MM.1S (cell line): ENCODE measurements at regions not wholly inside any gene's neighbourhood (a gene's known extent, or its start where the extent isn't known, plus 50 kb on each side); places are given as distances from the start of the nearest gene placed in this dataset.
A peak's percentile ranks its signal among the peaks of the same experiment; 100 is the strongest.

Experiments used
- DNase-seq: peaks from one replicate; pipeline ENCODE4 v3.0.0-alpha.2; 2015
- H2AFZ ChIP-seq: fragments of 300-600 bp; sonication (generic); 2 replicates; pipeline ENCODE4 v1.6.0; 2016; ENCODE audit warnings: antibody characterized with exemption, low read length
- H3F3A ChIP-seq: fragments of 300-600 bp; sonication (generic); 2 replicates; pipeline ENCODE4 v1.6.1; 2016; ENCODE audit warnings: mild to moderate bottlenecking, antibody characterized with exemption, low read length, moderate library complexity, mixed read lengths; ENCODE audit not compliant: insufficient read depth
- H3K27ac ChIP-seq: fragments of 300-600 bp; sonication (generic); 2 replicates; pipeline ENCODE4 v1.5.1; 2016; ENCODE audit warnings: mild to moderate bottlenecking, low read length
- H3K27me3 ChIP-seq: fragments of 300-600 bp; sonication (generic); replicated peaks from 2 replicates; pipeline ENCODE4 v1.6.0; 2016; ENCODE audit warnings: low read length; ENCODE audit not compliant: insufficient read depth
- H3K36me3 ChIP-seq: fragments of 300-600 bp; sonication (generic); replicated peaks from 2 replicates; pipeline ENCODE4 v1.6.1; 2016; ENCODE audit warnings: mild to moderate bottlenecking, low read length, mixed read lengths; ENCODE audit not compliant: insufficient read depth
- H3K4me1 ChIP-seq: fragments of 300-600 bp; sonication (generic); 2 replicates; pipeline ENCODE4 v1.6.1; 2016; ENCODE audit warnings: low read length, mixed read lengths
- H3K4me2 ChIP-seq: fragments of 300-600 bp; sonication (generic); 2 replicates; pipeline ENCODE4 v1.6.0; 2016; ENCODE audit warnings: low read depth, low read length
- H3K4me3 ChIP-seq: fragments of 300-600 bp; sonication (generic); 2 replicates; pipeline ENCODE4 v1.5.1; 2016; ENCODE audit warnings: low read length, mixed read lengths
- H3K79me2 ChIP-seq: fragments of 300-600 bp; sonication (generic); 2 replicates; pipeline ENCODE4 v1.6.1; 2016; ENCODE audit warnings: mixed run types, low read length, mixed read lengths
- H3K9ac ChIP-seq: fragments of 300-600 bp; sonication (generic); 2 replicates; pipeline ENCODE4 v1.6.1; 2016; ENCODE audit warnings: low read length, mixed read lengths
- H3K9me2 ChIP-seq: fragments of 300-600 bp; sonication (generic); replicated peaks from 2 replicates; pipeline ENCODE4 v1.6.1; 2016; ENCODE audit warnings: mild to moderate bottlenecking, low read length, mixed read lengths; ENCODE audit not compliant: insufficient read depth
- H3K9me3 ChIP-seq: fragments of 300-600 bp; sonication (generic); replicated peaks from 2 replicates; pipeline ENCODE4 v1.6.1; 2016; ENCODE audit warnings: mild to moderate bottlenecking, low read length, mixed read lengths; ENCODE audit not compliant: insufficient read depth
- H4K20me1 ChIP-seq: fragments of 300-600 bp; sonication (generic); 2 replicates; pipeline ENCODE4 v1.6.1; 2016; ENCODE audit warnings: mild to moderate bottlenecking, low read length, moderate library complexity, mixed read lengths; ENCODE audit not compliant: insufficient read depth
- EZH2 ChIP-seq: fragments of 300-600 bp; sonication (generic); optimal IDR thresholded peaks from 2 replicates; pipeline ENCODE3; 2017; ENCODE audit warnings: low read depth, mild to moderate bottlenecking, antibody characterized with exemption, low read length, mixed read lengths
- EZH2phosphoT487 ChIP-seq: fragments of 300-600 bp; sonication (generic); IDR thresholded peaks from 2 replicates; pipeline ENCODE4 v1.6.1; 2018; ENCODE audit warnings: antibody characterized with exemption, low read length
- TF ChIP-seq, protein P1 (sequence below): fragments of 300-600 bp; sonication (generic); IDR thresholded peaks from 2 replicates; pipeline ENCODE4 v1.5.1; 2016; ENCODE audit warnings: antibody characterized with exemption, low read length, mixed read lengths

DNA sequence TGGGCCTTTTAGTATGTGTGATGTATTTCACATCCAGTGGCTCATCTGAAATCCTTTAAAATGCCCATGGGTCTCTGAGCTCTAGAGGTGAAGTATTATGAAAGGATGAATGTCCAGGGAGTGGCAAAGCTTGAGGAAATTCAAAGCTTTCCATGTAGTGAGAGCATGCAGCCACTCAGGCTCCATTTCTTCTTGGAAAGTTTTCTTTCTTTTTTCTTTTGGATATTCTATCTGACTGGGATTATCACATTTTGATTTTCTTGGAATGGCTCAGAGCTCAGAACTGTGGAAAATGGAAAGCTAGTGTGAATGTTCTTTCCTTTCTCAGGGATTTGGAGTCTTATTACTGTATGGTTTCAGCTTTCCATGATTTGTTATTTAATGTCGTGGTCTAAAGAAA, 397.4 kb downstream of the CD109 start:
- Histone ChIP-seq H3K4me1 (0 out of 2 replicates have a peak, but pooled peaks cover 4% of the 10 kb centered on the region), H3K36me3 (no peaks in the 10 kb centered on the region), H3K4me3 (no peak overlapping the region), H3K27me3 (no peaks in the 10 kb centered on the region), H2AFZ (no peak overlapping the region), H3K4me2 (no peak overlapping the region), H4K20me1 (no peaks in the 10 kb centered on the region), H3K9ac (no peak overlapping the region), H3K9me2 (no peaks in the 10 kb centered on the region), H3K79me2 (no peaks in the 10 kb centered on the region), H3K9me3 (no peaks in the 10 kb centered on the region), H3K27ac (no peak overlapping the region), H3F3A (peaks cover 3% of the 10 kb centered on the region)
- DNase-seq = no peak
- no peak for TF ChIP-seq EZH2
- TF ChIP-seq EZH2phosphoT487 = no peak
- TF ChIP-seq, protein P1, sequence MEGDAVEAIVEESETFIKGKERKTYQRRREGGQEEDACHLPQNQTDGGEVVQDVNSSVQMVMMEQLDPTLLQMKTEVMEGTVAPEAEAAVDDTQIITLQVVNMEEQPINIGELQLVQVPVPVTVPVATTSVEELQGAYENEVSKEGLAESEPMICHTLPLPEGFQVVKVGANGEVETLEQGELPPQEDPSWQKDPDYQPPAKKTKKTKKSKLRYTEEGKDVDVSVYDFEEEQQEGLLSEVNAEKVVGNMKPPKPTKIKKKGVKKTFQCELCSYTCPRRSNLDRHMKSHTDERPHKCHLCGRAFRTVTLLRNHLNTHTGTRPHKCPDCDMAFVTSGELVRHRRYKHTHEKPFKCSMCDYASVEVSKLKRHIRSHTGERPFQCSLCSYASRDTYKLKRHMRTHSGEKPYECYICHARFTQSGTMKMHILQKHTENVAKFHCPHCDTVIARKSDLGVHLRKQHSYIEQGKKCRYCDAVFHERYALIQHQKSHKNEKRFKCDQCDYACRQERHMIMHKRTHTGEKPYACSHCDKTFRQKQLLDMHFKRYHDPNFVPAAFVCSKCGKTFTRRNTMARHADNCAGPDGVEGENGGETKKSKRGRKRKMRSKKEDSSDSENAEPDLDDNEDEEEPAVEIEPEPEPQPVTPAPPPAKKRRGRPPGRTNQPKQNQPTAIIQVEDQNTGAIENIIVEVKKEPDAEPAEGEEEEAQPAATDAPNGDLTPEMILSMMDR = no peak

DNA sequence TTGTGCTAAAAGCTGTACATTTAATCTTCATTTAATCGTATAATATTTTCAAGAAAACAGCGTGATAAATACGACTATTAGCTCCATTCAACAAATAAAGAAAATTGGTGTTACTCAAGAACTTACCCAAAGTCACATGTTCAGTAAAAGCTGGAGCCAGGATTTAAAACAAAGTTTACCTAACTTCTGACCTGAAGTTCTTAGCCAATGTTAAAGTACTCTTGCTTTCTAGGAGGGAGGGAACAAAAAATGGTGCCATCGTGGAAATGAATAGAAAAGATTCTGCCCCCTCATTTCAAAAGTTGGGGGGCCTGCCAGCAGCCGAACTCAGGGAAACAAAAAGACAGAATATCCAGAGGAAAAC, 395.8 kb downstream of the CD109 start:
- DNase-seq = no peak
- Histone ChIP-seq H3K4me3 (no peak overlapping the region), H3K27ac (no peak overlapping the region), H3K4me2 (no peak overlapping the region), H2AFZ (no peak overlapping the region), H3K79me2 (no peaks in the 10 kb centered on the region), H3K9me3 (no peaks in the 10 kb centered on the region), H3K36me3 (no peaks in the 10 kb centered on the region), H3K4me1 (0 out of 2 replicates have a peak, but pooled peaks cover 4% of the 10 kb centered on the region), H3F3A (peaks cover 3% of the 10 kb centered on the region), H3K9ac (no peak overlapping the region), H4K20me1 (no peaks in the 10 kb centered on the region), H3K27me3 (no peaks in the 10 kb centered on the region), H3K9me2 (no peaks in the 10 kb centered on the region)
- TF ChIP-seq EZH2 (no peak), EZH2phosphoT487 (no peak)
- TF ChIP-seq, protein P1 = no peak

DNA sequence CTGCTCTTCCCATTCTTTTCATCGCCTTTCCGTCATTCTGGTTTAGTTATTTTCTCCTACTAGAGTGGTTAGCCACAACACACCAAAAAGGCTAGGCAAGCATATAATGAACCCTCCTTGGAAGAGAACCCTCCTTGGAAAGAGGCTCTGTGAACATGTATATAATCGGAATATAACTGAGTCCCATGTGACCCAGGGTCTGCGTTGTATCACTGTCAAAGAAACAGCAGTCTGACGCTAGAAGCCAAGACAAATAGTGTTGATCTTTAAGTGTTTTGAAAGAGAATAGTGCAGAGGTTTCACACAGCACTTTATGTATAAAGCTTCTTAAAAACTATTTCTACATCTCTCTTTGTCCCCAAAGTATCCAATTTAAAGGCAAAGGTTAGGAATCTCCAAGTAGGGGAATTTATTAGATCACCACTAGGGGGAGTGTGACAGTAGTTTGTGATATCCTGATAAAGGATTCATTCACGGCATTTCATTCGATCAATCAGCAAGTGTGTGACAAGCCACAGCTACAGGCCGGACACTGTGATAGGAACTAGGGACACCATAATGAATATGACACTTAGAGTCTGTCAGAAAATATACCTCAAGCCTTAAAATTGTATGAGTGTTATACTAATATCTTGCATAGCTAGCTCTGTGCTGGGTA, 395.3 kb downstream of the CD109 start:
- no peaks in the 10 kb centered on the region for H3K79me2 ChIP-seq
- peak; percentile 53 for DNase-seq
- H3K9me3 ChIP-seq = no peaks in the 10 kb centered on the region
- no peaks in the 10 kb centered on the region for H3K27me3 ChIP-seq
- no peak overlapping the region for H3K9ac ChIP-seq
- no peak overlapping the region for H3K4me3 ChIP-seq
- H3K4me1 ChIP-seq = no peaks in the 10 kb centered on the region
- TF ChIP-seq, protein P1 = peak; percentile 73
- no peak for TF ChIP-seq EZH2phosphoT487
- H3K36me3 ChIP-seq = no peaks in the 10 kb centered on the region
- no peaks in the 10 kb centered on the region for H3K9me2 ChIP-seq
- no peak overlapping the region for H2AFZ ChIP-seq
- no peak overlapping the region for H3K27ac ChIP-seq
- H3K4me2 ChIP-seq = no peak overlapping the region
- H3F3A ChIP-seq = no peaks in the 10 kb centered on the region
- no peaks in the 10 kb centered on the region for H4K20me1 ChIP-seq
